ENCODE measurements at regions not wholly inside any gene's neighbourhood (a gene's known extent, or its start where the extent isn't known, plus 50 kb on each side); places are given as distances from the start of the nearest gene placed in this dataset.

DNA sequence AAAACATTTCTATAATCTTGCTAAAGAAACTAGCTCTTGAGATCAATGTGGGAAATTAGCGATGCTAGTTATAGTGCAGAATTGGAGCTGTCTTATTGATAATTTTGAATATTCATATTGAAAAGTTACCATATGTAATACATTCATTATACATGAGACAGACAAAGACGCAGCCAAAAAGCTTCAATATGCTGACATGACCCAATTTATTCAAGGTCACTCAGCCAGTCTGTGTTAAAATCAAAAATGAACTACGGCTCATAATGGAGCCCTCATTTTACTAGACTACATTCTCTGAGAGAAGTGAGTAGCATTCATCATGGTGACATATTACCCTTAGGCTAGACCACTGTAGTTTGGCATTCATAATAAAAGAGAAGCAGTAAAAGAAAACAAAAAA is 107.3 kb upstream of the GABRG2 start:
- DNase-seq (ENCODE audit: low read depth, low spot score): no peak

DNA sequence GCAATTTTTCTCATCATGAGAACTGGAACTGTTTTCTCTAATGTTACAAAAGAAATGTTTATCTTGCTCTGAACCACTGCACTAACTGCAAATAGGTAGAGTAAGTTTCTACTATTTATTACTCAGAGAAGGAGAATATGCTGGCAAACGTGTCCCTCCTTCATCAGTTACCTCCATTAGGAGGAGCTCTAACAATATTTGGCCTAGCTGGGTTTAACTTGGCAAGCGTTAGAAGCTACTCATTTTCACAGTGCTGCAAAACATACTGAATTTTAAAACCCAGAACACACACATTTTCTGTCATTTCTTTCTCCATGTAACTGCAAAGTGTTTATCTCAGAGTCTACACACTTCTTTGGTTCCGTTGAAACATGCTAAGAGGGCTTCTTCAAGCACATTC is 101.0 kb upstream of the GABRG2 start:
- DNase-seq (ENCODE audit: low read depth, low spot score): peak; percentile 30

DNA sequence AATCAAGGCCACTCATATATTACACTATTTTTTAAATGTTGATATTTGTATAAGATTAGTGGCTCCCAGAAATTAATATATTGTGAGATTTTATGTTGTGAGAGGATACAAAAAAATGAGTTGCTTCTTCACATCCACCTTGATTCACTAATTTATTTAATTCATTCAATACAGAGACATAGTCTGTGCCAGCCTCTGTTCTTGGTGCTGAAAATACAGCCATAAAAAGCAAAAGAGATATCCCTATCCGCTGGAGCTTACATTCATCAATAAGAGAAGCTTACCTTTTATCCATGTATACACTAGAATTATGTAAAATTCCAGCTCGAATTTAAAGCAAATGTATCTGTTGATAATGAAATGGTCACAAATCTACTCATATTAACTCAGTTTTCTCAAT is 92.2 kb upstream of the GABRG2 start:
- DNase-seq (ENCODE audit: low read depth, low spot score): no peak

DNA sequence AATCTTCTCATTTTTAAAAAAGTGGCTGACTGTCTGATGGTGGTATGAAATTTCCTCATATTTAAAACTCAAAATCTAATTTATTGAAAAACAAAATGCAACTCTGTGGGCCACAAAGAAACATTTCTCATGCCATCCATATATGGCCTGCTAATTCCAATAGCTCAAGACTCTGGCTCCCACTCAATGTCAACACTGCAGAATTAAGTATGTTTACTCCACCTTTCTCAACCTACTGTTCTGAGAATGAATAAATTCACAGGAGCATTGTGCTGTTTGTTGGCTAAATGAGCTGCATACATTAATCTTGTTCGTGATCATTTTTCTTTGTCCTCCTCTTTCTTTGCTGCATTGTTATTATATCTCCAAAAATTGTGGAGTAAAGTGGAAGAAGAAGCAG is 79.5 kb upstream of the GABRG2 start:
- DNase-seq (ENCODE audit: low read depth, low spot score): no peak

Measured in astrocyte of the hippocampus (primary cell).